GM12865 (cell line): ENCODE measurements at regions not wholly inside any gene's neighbourhood (a gene's known extent, or its start where the extent isn't known, plus 50 kb on each side); places are given as distances from the start of the nearest gene placed in this dataset.
"Not testable (repeated sequence)": the region's sequence is repeated elsewhere in the genome, so short reads cannot be mapped to it uniquely, and the experiment has no call there.

ENCODE experiments used
- DNase-seq: peaks from one replicate; pipeline ENCODE4 v3.0.0; 2010; ENCODE audit warnings: low read depth
- H3K4me3 ChIP-seq: 2 replicates; pipeline ENCODE4 v1.5.1; 2011; ENCODE audit warnings: mild to moderate bottlenecking, low read depth, low read length, control low read depth
- TF ChIP-seq, protein P1 (sequence below): IDR thresholded peaks from 2 replicates; pipeline ENCODE4 v1.5.1; 2011; ENCODE audit warnings: low read length, control low read depth, low read depth, inconsistent platforms; ENCODE audit not compliant: insufficient read depth; ENCODE audit errors: missing control alignments

DNA sequence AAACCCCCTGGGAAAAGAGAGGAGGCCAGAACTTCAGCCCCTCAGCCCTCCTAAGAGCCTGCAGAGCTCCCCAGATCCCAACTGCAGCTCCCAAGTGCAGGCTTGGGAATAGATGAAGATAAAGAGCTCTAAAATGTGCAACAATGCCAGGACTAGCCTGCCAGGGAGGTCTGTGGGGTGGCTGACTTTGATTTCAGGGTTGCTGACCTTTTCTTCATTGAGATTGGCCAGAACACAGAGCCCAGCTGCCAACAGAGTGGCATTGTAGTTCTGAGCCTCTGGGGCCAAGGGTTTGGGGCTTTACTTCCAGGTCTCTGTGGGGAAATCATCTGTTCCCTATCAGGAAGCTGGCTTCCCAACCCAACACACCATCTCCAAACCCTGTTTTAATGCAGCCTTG, 120.6 kb downstream of the COPRS start:
- TF ChIP-seq, protein P1, sequence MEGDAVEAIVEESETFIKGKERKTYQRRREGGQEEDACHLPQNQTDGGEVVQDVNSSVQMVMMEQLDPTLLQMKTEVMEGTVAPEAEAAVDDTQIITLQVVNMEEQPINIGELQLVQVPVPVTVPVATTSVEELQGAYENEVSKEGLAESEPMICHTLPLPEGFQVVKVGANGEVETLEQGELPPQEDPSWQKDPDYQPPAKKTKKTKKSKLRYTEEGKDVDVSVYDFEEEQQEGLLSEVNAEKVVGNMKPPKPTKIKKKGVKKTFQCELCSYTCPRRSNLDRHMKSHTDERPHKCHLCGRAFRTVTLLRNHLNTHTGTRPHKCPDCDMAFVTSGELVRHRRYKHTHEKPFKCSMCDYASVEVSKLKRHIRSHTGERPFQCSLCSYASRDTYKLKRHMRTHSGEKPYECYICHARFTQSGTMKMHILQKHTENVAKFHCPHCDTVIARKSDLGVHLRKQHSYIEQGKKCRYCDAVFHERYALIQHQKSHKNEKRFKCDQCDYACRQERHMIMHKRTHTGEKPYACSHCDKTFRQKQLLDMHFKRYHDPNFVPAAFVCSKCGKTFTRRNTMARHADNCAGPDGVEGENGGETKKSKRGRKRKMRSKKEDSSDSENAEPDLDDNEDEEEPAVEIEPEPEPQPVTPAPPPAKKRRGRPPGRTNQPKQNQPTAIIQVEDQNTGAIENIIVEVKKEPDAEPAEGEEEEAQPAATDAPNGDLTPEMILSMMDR, result no peak
- H3K4me3 ChIP-seq, result no peak overlapping the region
- no peak for DNase-seq

DNA sequence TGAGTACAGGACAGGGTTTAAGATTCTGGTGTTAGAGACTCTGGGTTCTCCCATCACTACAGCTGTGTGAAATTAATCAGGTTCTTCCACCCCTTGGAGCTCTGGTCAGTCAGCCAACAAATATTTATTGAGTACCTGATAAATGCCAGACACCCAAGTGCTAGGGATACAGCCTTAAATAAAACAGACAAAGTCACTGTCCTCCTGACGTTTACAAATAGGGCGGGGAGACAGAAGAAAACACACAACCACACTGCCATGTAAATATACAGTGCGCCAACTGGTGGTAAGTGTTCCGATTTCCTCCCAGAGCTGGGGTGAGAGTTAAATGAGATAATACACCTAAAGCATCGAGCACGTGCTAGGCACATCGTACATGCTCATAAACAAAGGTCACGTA, 121.0 kb downstream of the COPRS start:
- H3K4me3 ChIP-seq, result no peak overlapping the region
- TF ChIP-seq, protein P1, result no peak
- no peak for DNase-seq

DNA sequence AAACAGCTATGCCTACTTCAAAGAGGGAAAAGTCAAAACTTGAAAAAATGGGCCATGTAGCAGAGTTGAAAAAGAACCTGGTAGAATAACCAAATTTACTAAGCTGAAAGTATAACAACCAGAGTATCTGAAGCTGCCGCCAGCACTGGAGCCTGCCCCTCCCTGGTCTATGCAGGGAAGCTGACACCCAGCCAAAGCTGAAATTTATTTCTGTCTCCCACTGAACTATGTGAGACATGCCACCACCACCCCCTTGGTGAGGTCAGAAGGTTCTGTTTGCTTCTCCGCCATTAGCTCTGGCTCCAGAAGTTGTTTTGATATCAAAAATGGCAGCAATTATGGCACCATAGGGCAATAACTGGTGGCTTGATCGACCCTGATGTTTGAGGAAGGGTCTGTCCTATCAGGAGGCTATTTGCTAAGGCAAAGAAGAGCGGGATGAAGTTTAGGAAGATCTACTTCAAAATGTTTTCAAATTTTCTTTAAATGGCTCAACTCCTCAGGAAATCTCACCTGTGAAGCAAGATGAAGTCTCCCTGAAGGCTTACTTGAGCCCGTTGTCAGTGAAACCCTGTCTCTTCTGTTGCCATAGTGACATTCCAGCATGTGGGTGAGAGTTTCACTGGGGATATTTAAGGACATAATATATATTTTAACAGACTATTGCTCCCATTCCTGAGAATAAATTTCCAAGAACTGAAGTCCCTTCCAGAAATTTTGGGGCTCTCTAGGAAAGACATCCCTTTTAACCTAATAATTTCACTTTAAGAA, 122.0 kb downstream of the COPRS start:
- TF ChIP-seq, protein P1, result no peak
- H3K4me3 ChIP-seq, result no peak overlapping the region
- DNase-seq, result no peak

DNA sequence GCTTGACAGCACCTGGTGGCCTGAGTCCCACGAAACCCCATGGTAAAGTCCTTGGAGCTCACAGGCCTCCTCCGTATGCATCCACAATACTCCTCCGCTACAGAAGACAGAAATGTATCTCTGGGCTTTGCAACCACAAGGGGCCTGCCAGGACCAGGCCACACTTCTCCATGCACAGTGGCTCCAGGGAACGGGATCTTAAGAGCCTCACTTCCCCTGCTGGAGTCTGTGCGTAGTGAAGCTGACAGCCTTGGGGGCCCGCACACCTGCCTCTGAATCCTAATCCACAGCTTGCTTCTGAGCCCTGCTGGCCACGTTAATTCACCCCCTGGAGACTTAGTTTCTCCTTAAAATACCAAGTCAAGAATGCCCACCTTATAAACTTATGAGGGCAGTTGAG, 125.7 kb downstream of the COPRS start:
- TF ChIP-seq, protein P1, result no peak
- H3K4me3 ChIP-seq, result no peak overlapping the region
- DNase-seq, result no peak

DNA sequence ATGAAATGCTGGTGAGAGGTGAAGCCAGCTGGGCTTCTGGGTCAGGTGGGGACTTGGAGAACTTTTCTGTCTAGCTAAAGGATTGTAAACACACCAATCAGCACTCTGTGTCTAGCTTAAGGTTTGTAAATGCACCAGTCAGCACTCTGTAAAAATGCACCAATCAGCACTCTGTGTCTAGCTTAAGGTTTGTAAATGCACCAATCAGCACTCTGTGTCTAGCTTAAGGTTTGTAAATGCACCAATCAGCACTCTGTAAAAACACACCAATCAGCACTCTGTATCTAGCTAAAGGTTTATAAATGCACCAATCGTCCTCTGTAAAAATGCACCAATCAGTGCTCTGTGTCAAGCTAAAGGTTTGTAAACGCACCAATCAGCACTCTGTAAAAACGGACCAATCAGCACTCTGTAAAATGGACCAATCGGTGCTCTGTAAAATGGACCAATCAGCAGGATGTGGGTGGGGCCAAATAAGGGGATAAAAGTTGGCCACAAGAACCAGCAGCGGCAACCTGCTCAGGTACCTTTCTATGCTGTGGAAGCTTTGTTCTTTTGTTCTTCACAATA, 127.4 kb downstream of the COPRS start:
- not testable (repeated sequence) for DNase-seq

DNA sequence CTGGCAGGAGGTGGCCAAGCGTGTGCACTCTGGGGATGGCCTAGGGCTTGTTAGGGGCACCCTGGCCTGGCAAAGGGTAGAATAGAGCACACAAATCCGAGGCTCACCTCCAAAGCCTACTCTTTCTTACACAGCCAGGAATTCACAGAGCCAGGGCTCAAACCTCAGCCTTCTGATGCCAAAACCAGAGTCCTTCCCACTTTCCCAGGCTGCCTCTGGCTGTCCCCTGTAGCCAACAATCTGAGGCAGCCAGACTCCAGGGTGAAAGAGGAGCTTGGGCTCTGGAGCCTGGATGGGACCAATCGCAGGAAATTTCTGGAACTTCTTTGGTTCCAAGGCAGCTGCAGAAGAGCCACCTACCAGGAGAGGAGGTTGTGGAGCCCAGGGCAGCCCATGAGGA, 127.9 kb downstream of the COPRS start:
- no peak overlapping the region for H3K4me3 ChIP-seq
- DNase-seq, result no peak
- TF ChIP-seq, protein P1, result no peak

More for the DNA sequence above, 127.4 kb downstream of the COPRS start:
- not testable (repeated sequence) for H3K4me3 ChIP-seq

DNA sequence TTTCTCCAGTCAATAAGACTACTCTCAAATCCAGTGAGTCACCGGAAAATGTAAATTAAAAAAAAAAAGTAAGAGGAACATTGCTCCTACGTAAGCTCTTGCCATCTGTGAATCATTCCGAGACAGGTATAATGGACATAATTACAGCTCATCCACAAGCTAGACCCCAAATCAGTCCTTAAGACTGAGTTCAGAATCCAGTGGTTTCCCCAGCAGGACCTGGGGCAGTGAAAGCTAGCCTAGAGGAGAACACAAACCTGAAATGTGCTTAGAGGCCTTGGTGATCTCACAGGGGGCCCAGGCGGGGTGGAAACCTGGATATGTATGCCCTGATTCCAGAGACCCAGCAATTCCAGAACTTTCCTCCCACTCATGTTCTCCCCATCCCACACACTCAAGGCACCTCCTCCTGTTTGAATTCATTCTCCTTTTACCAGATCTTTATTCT, 132.0 kb downstream of the COPRS start:
- no peak for DNase-seq
- TF ChIP-seq, protein P1, result no peak
- H3K4me3 ChIP-seq, result no peak overlapping the region
